Bone marrow (tissue), 2 donors: ENCODE measurements at regions not wholly inside any gene's neighbourhood (a gene's known extent, or its start where the extent isn't known, plus 50 kb on each side); places are given as distances from the start of the nearest gene placed in this dataset.
"Not testable (repeated sequence)": the region's sequence is repeated elsewhere in the genome, so short reads cannot be mapped to it uniquely, and the experiment has no call there.

ENCODE experiments used
- DNase-seq, 2 donors: peaks; one replicate each; lab custom pipeline; 2025; lab: John Stamatoyannopoulos, UW

DNA sequence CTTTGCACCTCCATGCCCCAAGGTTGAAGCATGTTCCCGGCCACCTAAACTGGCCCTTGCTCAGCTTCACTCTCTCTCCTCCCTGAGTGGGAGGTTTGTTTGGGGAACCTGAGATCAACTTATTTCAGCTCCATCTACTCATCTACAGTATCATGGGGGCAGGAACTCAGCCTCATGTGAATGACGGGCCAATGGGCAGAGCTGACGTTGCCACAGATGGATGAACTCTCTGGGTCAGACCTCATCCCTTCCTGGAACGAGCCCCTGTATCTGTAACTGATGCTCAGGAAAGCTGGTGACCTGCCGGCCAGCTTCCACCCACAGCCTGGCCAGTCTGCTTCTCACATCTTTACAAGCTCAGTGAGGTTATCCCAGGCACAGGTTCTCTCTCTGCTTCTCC, 369.6 kb downstream of the IRX2 start:
- no peak for DNase-seq

DNA sequence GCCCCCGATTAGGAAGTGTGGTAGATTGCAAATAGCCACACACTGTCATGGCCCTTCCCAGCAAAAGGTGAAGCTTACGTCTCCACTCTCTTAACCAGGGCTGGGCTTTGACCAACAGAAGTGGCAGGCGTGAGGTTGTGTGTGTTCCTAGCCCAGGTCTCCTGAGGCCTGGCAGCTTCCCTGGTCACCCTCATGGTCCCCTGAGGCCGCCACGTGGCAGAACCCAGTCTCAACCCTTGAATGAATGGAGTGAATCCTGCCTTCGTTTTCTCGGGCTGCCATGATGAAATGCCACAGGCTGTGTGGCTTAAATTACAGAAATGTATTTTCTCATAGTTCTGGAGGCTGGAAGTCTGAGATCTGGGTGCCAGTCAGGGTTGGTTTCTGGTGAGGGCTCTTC, 370.4 kb downstream of the IRX2 start:
- no peak for DNase-seq

DNA sequence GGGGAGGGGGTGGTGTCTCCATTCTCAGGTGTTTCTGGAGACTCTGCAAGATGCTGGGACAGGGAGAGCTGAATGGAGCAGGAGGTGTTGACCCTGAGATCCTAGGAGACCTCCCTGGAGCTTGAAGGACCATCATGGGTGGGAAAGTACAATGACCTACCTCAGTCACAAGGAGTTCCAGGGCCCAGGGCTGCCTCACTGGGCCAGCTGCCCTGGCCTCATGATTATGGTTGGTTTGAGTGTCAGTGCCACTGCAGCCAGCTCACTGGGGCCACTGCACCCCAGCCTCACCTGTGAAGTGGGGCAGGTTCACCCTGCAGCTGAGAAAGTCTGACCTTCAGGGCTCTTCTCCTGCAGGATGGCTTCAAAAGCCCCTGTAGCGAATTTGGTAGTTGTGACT, 372.5 kb downstream of the IRX2 start:
- DNase-seq: no peak

DNA sequence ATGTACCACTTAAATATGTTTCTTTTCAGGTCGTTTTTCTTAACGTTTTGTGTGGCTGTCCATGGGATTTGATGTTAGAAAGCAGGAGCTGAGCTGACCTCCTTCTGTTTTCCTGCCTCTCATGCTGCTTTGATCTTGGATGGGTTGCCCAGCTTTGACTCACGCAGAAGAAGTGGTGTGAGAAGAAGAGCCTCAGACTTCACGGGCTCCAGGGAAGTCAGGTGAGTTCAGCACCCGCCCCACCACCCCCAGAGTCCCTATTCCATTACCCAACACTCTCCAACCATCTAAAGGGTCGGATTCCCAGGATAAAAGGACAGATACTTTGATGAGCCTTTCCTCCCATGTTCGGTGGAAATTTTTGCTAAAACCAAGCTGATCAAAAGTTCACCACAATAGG, 373.4 kb downstream of the IRX2 start:
- DNase-seq: no peak

DNA sequence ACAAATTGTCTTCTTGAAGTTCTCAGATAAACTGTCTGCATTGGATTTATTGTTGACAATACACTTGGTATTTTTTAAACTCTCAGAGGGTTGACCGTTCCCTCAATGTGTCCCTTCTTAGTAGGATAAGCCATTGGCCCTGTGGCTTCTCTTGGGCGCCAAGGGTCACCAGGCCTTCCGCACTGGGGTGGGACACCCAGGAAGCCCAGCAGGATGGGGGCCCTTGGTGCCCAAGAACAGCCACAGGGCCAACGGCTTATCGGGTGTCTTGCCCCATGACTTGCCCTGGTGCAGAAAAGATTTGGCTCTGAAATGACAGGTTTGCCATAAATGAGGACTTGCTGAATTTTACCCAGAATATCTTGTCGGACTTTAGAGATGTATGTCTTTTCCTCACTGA, 375.0 kb downstream of the IRX2 start:
- DNase-seq: no peak

DNA sequence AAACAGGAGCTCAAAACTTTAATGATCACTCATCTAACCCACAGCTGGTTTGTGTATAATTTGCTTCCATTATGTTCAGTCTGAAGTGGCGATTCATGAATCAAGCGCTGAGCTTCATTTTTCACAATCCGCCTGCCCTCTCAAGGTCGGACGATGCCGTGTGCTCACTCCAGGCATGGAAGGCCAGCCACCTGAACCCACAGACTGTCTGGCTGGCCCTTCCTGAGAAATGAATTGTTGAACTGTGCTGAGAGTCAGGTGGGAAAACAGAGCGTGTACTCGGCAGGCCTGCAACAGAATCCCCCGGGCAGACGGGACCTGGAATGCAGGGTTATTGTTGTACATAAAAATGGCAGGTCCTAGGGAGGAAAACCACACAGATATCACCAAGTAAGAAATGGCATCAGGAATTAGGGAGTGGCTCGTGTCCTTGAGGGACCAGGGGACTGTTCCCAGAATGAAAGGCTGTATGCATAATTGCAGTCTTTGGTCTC, 375.7 kb downstream of the IRX2 start:
- DNase-seq: no peak

DNA sequence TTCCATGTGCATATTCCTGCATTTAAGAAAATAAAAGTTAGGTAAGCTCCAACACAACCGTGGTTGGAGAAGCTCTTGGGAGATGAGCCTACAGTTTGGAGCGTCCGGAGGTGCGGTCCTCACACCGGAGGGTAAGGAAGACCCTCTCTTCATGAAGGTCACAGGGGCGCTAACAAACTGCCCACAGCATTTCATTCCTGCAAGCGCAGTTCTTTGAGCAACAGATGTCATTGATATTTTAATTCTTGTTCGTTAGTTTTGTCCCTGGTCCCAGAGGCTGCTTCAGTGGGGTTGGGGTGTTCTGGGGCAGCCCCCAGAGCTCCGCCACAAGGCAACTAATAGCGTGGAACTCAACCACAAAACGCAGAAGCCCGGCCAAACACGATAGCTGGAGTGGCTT, 376.2 kb downstream of the IRX2 start:
- DNase-seq: no peak

DNA sequence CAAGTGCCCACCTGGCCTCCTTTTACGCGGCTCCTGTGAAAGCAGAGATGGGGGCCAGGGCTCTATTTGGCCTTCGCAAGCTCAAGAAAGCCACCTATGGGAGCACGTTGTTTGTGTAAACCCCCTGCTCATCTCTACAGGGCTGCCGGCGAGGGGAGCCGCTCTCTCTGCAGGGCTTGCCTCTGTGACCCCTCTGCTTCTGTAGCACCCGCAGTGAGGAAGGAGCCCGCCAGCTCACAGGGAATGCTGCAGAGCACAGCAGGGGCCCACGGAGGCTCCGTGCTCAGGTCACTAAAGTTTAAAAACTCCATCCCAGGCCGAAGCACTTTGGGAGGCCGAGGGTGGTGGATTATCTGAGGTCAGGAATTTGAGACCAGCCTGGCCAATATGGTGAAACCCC, 376.8 kb downstream of the IRX2 start:
- no peak for DNase-seq

DNA sequence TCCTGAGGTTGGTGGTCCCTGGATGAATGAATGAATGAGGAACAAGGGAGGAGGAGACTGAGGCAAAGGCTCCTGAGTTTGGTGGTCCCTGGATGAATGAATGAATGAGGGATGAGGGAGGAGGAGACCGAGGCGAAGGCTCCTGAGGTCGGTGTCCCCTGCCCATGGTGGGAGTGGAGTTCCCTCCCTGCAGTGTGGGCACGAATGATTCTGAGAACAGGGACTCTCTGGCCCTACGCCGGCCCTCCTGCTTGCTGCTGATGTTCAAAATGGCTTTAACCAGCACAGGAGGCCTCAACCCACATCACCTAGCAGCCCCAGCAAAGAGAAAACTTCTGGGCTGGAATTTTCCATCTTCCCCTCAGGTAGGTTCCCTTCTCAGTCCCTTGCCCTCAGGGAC, 377.8 kb downstream of the IRX2 start:
- DNase-seq: no peak

DNA sequence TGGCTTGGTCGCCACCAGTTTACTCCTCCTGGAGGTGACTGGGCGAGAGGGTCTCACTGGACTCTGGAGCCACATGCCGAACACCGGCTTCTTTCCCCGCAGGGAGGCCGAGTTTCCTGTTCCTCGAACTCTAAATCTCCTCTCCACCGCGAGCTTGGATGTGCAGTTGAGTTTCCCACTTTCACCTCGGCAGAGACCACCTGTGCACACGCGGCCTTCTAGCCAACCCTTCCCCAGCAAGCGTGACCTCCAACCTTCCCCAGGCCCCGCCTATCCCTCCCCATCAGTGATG, 380.1 kb downstream of the IRX2 start:
- no peak for DNase-seq

DNA sequence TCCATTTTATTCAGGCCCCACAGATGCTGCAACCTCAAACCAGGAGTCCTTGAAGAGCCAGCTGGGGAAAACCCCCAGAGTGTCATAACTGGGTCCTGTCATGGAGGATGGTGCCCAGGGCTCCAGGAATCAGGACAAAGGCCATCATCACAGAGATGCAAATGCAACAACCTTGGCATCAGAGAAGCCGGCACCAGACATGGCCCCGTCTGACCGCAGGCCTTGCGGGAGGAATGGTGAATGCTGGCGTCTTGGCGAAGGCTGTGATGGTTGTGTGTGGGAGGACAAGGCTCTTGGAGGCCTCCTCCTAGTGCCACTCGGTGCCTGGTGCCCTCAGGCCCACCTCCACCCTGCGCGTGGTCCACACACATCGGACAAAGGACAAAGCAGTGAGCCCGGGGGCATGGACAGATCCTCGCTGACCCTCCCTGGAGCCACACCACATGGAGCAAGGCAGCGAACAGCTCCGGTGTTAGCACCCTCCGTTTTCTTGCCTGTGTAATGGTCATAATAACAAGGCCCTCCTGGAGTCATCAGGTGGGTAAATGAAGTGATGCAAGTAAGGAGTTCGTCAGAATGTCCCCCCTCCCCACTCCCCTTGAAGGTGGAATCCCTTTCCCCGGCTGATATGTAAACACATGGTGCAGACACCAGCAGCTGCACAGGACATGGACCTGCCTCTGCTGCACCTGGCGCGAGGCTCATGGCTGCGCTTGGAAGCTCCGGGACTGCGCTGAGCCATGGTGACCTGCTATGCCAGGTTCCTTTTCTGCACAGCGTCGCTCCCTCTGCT, 380.7 kb downstream of the IRX2 start:
- no peak for DNase-seq

DNA sequence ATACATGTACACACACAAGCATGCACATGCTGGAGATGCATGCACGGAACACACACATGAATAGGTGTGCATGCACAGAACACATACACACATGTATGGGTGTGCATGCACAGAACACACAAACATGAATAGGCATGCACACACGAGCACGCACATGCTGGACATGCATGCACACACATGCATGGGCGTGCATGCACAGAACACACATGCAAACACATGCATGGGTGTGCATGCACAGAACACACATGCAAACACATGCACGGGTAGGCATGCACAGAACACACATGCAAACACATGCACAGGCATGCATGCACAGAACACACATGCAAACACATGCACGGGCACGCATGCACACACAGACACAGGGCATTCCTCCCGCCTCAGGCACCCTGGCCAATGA, 382.3 kb downstream of the IRX2 start:
- DNase-seq: no peak

DNA sequence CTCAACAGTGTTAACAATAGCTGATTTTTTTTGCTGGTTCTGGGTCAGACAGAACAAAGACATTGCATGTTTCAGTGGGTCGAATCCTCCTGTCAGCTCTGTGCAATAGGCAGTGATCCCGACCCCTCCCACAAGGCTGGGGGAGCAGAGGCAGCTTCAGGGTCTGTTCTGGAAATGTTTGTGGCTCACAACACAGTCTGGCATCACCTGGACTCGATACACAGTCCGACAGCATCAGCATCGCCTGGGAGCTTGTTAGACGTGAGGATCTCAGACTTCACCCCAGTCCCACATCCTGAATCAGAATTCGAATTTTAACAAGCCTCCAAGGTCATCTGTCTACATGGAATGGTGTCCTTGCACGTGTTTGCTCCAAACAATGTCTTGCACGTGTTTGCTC, 384.7 kb downstream of the IRX2 start:
- DNase-seq: no peak

DNA sequence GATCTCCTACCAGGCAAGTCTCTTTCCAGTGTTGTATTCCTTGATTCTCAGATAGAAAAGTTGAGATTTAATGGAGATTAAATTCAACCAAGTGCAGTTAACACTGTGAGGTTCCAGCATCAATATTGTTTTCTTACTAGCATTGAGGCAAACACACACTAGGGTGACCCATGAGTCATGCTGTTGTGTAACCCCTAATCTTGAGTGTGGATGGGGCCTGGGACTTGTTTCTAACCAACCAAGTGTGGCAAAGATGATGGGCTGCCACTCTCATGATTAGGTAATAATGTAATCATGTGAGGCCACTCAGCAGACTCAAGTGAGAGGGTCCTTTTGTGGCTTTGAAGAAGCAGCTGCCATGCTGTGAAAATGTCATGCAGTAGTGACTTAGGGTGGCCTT, 394.2 kb downstream of the IRX2 start:
- no peak for DNase-seq

DNA sequence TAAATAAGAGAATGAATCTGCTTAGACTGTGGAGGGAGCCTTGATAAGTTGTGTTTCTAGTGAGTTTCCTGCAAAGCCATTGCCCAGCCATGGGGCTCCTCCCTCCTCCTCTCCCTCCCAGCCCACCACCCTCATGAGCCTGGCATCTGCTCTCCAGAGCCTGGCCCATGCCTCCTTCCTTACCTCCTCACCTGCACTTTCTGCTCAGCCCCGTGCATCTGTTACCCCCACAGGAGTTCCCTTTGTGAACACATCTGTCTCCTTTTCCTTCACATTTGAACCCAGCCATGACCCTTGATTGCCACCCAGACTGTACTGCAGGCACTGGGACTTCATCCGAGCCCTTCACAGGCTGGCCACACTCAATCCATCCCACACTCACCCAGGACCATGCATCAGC, 395.6 kb downstream of the IRX2 start:
- no peak for DNase-seq

DNA sequence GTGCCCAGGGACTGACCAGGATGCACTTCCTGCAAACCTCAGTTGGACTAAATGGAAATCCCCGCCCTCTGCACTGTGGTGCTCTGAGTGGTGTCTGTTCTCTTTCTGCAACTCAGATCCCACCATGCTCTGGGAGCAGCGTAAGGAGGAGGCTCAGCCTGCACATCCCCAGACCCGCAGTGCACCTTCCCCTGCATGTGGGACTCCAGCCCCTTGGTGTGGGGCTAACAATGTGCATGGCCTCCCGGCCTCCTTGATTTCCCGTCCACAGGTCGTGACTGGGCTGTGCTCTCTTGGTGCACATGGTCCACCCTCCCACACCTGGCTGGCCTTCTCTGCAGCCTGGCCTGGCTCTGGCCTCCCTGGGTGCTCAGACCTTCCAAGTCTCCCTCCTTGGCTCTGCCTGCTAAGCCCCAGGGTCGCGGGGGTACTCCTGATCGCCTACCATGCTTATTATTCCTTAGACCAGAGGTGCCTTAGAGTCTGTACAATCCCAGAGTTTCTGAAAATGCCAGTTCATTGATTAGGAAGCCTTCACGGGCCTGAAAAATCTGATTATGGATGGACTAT, 397.5 kb downstream of the IRX2 start:
- no peak for DNase-seq

DNA sequence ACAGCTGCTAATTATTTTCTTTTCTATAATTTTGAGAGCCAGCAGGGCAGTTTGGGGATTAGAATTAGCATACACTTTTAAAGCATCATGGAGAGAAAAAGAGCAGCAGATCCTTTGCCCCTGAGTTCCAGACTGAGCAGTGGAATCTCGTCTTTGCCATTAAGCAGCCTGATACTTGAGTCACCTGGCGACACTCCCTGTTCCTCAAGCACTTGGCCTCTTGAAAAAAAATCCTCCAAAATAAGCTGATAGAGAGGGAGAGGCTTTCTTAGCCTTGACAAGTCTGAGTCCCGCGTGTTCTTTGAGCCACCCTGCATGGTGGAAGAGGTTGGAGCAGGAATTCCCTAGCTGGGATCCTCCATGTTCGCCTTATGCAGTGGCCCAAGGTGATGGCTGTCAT, 398.3 kb downstream of the IRX2 start:
- DNase-seq: no peak

DNA sequence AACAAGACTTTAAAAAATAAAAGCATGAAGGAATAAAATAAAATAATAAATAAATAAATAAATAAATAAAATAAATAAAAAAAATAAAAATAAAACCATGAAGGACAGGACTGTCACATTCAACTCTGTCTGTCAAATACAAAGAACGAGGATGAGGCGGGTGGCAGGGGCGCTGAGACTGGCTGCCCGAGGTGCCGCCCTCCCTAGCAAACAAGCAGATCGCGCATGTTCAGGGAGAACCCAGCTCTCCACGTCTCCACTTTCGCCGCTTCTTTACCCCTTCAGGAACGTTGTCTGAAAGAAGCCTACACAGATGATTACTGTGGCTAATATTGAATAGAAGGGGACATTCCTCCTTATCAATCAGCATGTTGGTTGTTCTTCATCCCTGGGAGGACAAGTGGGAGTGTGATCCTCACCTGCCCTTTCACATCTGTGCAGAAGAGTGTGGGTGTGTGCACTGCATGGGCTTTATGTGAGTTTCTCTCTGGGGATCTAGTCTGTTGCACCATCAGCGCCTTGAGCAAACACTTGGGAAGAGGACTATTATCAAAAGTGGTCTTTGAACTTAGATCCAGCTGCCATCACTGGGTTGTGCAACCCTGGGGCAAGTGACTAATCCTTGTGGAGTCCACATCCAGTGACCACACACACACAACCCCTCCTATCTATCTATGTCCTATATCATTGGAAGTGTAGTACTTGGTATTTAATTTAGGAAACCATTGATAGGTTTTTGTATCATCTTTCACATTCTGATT, 399.2 kb downstream of the IRX2 start:
- DNase-seq: no peak

DNA sequence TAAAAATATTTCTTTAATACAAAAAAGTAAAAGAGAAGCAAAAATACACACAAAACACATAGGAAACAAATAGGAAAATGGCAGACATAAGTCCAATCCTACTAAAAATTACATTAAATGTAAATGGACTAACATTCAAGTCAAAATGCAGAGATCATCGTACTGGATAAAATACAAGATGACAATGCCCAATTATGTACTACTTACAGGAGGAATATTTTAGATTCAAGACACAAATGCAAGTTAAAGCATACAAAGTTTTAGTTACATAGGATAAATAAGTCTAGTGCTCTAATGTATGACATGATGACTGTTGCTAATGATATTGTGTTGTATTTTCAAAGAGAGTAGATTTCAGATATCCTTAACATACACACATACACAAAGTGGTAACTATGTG, 401.7 kb downstream of the IRX2 start:
- DNase-seq: not testable (repeated sequence)

DNA sequence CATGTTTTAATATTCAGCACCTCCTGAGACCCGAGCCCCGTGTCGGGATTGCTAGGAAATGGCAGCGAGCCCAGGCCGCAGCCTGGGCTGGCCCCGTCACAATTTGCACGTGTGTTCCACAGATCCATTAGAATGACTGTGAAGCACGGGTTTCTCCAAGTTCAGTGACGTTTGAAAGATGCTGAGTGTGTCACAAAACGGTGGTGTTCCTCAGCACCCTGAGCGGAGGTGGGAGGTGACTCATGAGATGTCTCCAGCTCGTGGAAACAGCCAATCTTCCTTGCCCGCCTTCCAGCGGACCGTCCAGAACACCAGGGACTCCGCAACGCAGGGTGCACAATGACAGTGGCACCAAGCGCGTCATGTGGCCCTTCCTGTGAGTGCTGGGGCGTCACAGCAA, 412.8 kb downstream of the IRX2 start:
- DNase-seq: no peak

DNA sequence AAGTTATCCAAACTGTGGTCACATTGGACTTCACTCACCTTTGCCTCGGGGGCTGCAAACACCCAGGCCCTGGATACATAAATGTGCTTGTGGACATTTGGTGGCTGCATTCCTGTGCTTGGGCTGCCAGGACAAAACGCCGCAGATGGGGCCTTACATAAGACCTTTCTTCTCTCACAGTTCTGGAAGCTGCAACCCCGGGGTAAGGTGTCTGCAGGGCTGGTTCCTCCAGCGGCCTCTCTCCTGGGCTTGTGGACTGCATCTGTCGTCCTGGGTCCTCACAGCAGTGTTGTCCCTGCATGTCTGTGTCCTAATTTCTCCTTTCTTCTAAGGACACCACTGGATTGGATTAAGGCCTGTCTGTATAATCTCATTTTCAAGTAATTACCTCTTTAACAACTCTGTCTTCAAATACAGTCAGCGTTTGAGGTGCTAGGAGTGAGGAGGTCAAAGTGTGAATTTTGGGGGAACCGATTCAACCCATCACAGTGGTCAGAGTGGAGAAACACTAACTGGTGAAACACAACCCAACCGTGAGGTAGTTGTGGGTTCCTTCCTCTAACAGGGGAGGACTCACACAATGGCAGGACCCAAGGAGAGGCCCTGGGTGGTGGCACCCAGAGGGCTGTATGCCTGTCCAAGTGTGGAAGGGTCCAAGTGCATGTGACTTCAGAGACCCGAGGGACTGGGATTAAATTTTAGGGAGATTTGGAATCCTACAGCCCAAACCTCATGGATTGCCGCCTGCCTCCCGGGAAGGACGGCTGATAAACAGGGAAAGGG, 415.6 kb downstream of the IRX2 start:
- DNase-seq: no peak

DNA sequence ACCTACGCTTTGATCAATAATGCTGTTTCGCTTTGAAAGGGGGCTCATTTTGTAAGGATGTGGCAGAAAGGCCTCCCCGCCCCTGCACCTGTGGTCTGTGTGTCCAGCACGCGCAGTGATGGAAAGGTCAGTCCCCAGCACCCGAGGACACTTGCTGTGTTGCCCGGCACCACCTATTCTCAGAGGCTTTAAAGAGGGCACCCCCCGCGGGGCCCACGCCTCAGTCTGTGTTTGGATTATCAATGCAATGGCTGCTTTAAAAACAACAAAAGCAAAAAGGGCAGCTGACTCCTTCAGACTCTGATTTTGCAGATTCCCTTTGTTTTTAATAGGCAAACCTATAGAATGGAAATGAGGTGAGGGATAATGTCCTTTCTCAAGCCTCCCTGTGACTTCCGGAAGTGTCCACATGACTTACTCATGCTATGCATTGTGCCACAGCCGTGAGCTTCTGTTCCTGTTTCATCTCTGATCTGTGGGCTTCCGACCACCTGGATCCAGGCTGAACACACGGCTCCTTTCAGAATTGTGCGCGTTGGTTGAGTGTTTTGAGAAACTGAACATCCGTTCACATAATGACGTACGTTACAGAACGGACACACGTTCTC, 416.2 kb downstream of the IRX2 start:
- no peak for DNase-seq
